HS-5 (cell line): ENCODE measurements at regions not wholly inside any gene's neighbourhood (a gene's known extent, or its start where the extent isn't known, plus 50 kb on each side); places are given as distances from the start of the nearest gene placed in this dataset.

Source experiments
- DNase-seq: peaks from one replicate; pipeline ENCODE4 v3.0.0-alpha.2; 2012; ENCODE audit warnings: low read depth

- DNase-seq = no peak
Observed at GRCh38 chr10:36373424-36374096, 731.5 kb upstream of the FZD8 start.

- no peak for DNase-seq
Observed at GRCh38 chr10:36367362-36367761, 725.3 kb upstream of the FZD8 start.

- no peak for DNase-seq
Observed at GRCh38 chr10:36366843-36367242, 724.7 kb upstream of the FZD8 start.

- no peak for DNase-seq
Observed at GRCh38 chr10:36366065-36366464, 724.0 kb upstream of the FZD8 start.

GRCh38 chr10:36362257-36362656 lies 720.2 kb upstream of the FZD8 start:
- no peak for DNase-seq

GRCh38 chr10:36358736-36359135 lies 716.6 kb upstream of the FZD8 start:
- no peak for DNase-seq

- DNase-seq = no peak
Observed at GRCh38 chr10:36354633-36355032, 712.5 kb upstream of the FZD8 start.

GRCh38 chr10:36351159-36351558 lies 709.1 kb upstream of the FZD8 start:
- no peak for DNase-seq

- no peak for DNase-seq
Observed at GRCh38 chr10:36349445-36350078, 707.5 kb upstream of the FZD8 start.

- no peak for DNase-seq
Observed at GRCh38 chr10:36345807-36346206, 703.7 kb upstream of the FZD8 start.

GRCh38 chr10:36345175-36345533 lies 703.1 kb upstream of the FZD8 start:
- no peak for DNase-seq

GRCh38 chr10:36344240-36345174 lies 702.4 kb upstream of the FZD8 start:
- no peak for DNase-seq

GRCh38 chr10:36342781-36343180 lies 700.7 kb upstream of the FZD8 start:
- DNase-seq = no peak

- DNase-seq = no peak
Observed at GRCh38 chr10:36341471-36341870, 699.4 kb upstream of the FZD8 start.

GRCh38 chr10:36336315-36336714 lies 694.2 kb upstream of the FZD8 start:
- no peak for DNase-seq

GRCh38 chr10:36333446-36333845 lies 691.4 kb upstream of the FZD8 start:
- DNase-seq = no peak

GRCh38 chr10:36332926-36333325 lies 690.8 kb upstream of the FZD8 start:
- DNase-seq = no peak

- no peak for DNase-seq
Observed at GRCh38 chr10:36331121-36331520, 689.0 kb upstream of the FZD8 start.

- DNase-seq = no peak
Observed at GRCh38 chr10:36325815-36326214, 683.7 kb upstream of the FZD8 start.

GRCh38 chr10:36324831-36325230 lies 682.7 kb upstream of the FZD8 start:
- DNase-seq = no peak

GRCh38 chr10:36313142-36313541 lies 671.0 kb upstream of the FZD8 start:
- DNase-seq = no peak

- no peak for DNase-seq
Observed at GRCh38 chr10:36303896-36304295, 661.8 kb upstream of the FZD8 start.

GRCh38 chr10:36302086-36302485 lies 660.0 kb upstream of the FZD8 start:
- no peak for DNase-seq
